MM.1S (cell line): ENCODE measurements at regions not wholly inside any gene's neighbourhood (a gene's known extent, or its start where the extent isn't known, plus 50 kb on each side); places are given as distances from the start of the nearest gene placed in this dataset.

ENCODE experiments used
- EZH2 ChIP-seq: fragments of 300-600 bp; sonication (generic); optimal IDR thresholded peaks from 2 replicates; pipeline ENCODE3; 2017; ENCODE audit warnings: low read depth, mild to moderate bottlenecking, antibody characterized with exemption, low read length, mixed read lengths
- TF ChIP-seq, protein P1 (sequence below): fragments of 300-600 bp; sonication (generic); IDR thresholded peaks from 2 replicates; pipeline ENCODE4 v1.5.1; 2016; ENCODE audit warnings: antibody characterized with exemption, low read length, mixed read lengths

- no peak for TF ChIP-seq EZH2
- TF ChIP-seq, protein P1, sequence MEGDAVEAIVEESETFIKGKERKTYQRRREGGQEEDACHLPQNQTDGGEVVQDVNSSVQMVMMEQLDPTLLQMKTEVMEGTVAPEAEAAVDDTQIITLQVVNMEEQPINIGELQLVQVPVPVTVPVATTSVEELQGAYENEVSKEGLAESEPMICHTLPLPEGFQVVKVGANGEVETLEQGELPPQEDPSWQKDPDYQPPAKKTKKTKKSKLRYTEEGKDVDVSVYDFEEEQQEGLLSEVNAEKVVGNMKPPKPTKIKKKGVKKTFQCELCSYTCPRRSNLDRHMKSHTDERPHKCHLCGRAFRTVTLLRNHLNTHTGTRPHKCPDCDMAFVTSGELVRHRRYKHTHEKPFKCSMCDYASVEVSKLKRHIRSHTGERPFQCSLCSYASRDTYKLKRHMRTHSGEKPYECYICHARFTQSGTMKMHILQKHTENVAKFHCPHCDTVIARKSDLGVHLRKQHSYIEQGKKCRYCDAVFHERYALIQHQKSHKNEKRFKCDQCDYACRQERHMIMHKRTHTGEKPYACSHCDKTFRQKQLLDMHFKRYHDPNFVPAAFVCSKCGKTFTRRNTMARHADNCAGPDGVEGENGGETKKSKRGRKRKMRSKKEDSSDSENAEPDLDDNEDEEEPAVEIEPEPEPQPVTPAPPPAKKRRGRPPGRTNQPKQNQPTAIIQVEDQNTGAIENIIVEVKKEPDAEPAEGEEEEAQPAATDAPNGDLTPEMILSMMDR = no peak
Measured at GRCh38 chr9:23394189-23394588, 431.9 kb downstream of the ELAVL2 start.
